ENCODE measurements at regions not wholly inside any gene's neighbourhood (a gene's known extent, or its start where the extent isn't known, plus 50 kb on each side); places are given as distances from the start of the nearest gene placed in this dataset.

- TF ChIP-seq CTCF (IDR thresholded peaks at IDR 0.05) = no peak
- Histone ChIP-seq H3K27ac (no peak overlapping the region), H3K4me3 (no peak overlapping the region)
- DNase-seq (ENCODE audit: low spot score) = no peak
Measured at GRCh38 chr11:39149214-39149613, 2310.2 kb downstream of the LRRC4C start.

GRCh38 chr11:39145346-39145745 lies 2314.1 kb downstream of the LRRC4C start:
- Histone ChIP-seq H3K27ac (no peak overlapping the region), H3K4me3 (no peak overlapping the region)
- TF ChIP-seq CTCF (IDR thresholded peaks at IDR 0.05) = no peak
- no peak for DNase-seq (ENCODE audit: low spot score)

DNA sequence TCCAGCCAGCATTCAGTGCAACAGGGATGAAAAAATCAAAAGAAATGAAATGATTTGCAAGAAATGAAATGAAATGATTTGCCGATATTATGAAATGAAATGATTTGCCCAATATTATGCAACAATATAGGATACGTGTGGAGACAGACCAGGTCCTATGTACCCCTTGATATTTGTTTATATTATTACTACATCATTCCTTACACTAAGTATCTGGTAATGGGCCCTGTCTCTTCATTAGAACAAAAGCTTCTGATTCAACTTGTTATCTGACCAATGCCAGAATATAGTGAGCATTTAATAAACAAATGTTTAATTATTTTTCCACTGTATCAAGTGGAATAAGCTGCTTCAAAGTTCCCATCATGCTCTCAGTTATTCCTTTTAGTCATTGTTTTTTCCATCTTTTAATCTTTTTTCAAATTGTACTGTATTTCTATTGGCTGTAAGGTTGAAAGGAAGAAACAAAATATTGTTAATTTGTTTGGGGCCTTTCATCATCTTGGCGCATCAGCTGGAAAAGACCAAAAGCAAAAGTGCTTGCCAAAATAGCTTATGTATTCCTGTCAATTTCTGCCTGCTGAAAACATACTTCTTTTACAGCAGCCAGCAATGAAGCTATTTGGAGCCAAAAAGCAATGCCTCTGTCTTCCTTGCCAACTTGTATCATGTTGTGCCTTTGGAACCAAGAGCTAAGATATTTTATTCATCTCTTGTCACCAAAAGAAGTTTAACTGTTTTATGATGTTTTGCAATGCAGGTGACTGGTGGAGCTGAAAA lies 2314.9 kb downstream of the LRRC4C start:
- Histone ChIP-seq H3K27ac (no peak overlapping the region), H3K4me3 (no peak overlapping the region)
- no peak for DNase-seq (ENCODE audit: low spot score)
- TF ChIP-seq CTCF (IDR thresholded peaks at IDR 0.05) = no peak

DNA sequence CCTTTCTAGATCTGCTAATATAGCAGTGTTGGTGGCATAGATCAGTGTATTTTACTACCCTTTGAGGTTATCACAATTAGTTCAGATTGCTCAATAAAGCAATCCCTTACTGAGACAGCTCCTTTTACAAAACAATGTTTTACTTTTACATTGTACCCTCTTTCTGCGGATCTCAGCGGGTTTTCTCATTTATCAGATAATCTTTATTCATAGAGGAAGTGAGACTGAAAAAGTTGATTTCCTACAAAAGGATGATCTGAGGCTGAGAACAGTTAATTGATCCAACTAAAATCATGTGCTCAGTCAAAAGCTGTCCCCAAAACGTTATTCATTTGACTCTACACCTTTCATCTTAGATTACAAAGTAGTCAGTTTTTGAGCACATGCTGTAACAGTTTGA lies 2319.9 kb downstream of the LRRC4C start:
- no peak overlapping the region for H3K27ac ChIP-seq
- no peak overlapping the region for H3K4me3 ChIP-seq
- no peak for DNase-seq (ENCODE audit: low spot score)
- TF ChIP-seq CTCF (IDR thresholded peaks at IDR 0.05) = no peak

DNA sequence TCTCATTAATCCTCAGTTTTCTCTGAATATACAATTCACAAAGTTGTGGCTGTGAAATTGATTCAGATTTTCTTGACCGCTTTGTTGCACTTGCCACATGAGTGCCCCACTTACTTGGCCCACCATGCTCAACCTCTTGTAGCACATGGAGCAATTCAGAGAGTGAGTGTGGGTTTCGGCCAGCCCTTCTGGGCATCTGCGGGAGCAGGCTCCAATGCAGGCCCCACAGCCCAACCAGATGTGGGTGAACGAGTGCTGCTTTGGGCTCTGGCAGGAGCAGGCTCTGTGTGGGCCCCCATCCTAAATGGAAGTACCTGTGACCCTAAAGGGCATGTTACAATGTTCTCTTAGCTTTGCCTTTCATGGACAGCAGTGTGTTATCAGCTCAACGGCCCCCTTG lies 2338.6 kb downstream of the LRRC4C start:
- Histone ChIP-seq H3K27ac (no peak overlapping the region), H3K4me3 (no peak overlapping the region)
- TF ChIP-seq CTCF (IDR thresholded peaks at IDR 0.05) = no peak
- DNase-seq (ENCODE audit: low spot score) = no peak

- H3K27ac ChIP-seq = no peak overlapping the region
- no peak for TF ChIP-seq CTCF (IDR thresholded peaks at IDR 0.05)
Measured at GRCh38 chr11:39113606-39114005, 2345.8 kb downstream of the LRRC4C start.

GRCh38 chr11:39102236-39102635 lies 2357.2 kb downstream of the LRRC4C start:
- Histone ChIP-seq H3K27ac (no peak overlapping the region), H3K4me3 (no peak overlapping the region)
- TF ChIP-seq CTCF (IDR thresholded peaks at IDR 0.05) = no peak
- DNase-seq (ENCODE audit: low spot score) = no peak

More at GRCh38 chr11:39113606-39114005, 2345.8 kb downstream of the LRRC4C start:
- DNase-seq (ENCODE audit: low spot score) = no peak
- no peak overlapping the region for H3K4me3 ChIP-seq

Data from coronary artery (tissue), 2 donors.